Motor neuron (in vitro differentiated cells): ENCODE measurements at regions not wholly inside any gene's neighbourhood (a gene's known extent, or its start where the extent isn't known, plus 50 kb on each side); places are given as distances from the start of the nearest gene placed in this dataset.
"Not testable (repeated sequence)": the region's sequence is repeated elsewhere in the genome, so short reads cannot be mapped to it uniquely, and the experiment has no call there.

ENCODE experiments used
- ATAC-seq, 8 experiments: fragments of 200-7000 bp; cut with Tn5 transposase; replicated peaks in 6 of 8; 2 replicates each; pipeline ENCODE4 v1.8.0; 2021; ENCODE audit warnings: mild to moderate bottlenecking in 8 of 8, moderate library complexity in 8 of 8
- H3K27ac ChIP-seq, 2 donors: fragments of 250-450 bp; sonication (Bioruptor Pico); 2 replicates each; pipeline ENCODE4 v1.9.0; 2021; ENCODE audit warnings: antibody characterized with exemption in 2 of 2, mild to moderate bottlenecking in 2 of 2, moderate library complexity in 1 of 2
- H3K4me1 ChIP-seq, 2 donors: fragments of 250-450 bp; sonication (Bioruptor Pico); replicated peaks in 1 of 2; 2 replicates each; pipeline ENCODE4 v1.6.1; 2021; ENCODE audit warnings: antibody characterized with exemption in 2 of 2, mild to moderate bottlenecking in 2 of 2, moderate library complexity in 1 of 2
- H3K4me3 ChIP-seq, 5 donors: fragments of 250-450 bp; sonication (Bioruptor Pico); 2 replicates each; pipeline ENCODE4 v1.9.0; 2021; ENCODE audit warnings: antibody characterized with exemption in 5 of 5, mild to moderate bottlenecking in 5 of 5, moderate library complexity in 4 of 5
- WGBS, 10 experiments: fragments of 450-650 bp; shearing (Covaris generic); methylation state at CpG; one replicate each; pipeline ENCODE4 v1.0.0; 2022; 5-methylcytosine and 5-hydroxymethylcytosine counted together
- in situ Hi-C, 9 experiments: fragments of 400-800 bp; cut with MboI; loops; one replicate each; pipeline ENCODE4 v1.15.0; 2021; ENCODE audit warnings: low sequenced_read_pairs in 9 of 9, low pct_unique_long_range_greater_than_20kb in 2 of 9; ENCODE audit not compliant: unreplicated experiment in 9 of 9

GRCh38 chr4:62512271-62512670 lies 1312.1 kb downstream of the ADGRL3 start:
- Histone ChIP-seq H3K4me3 (no peak overlapping the region), H3K4me1 (peaks cover 0 to 2% of the 10 kb centered on the region in 2 donors), H3K27ac (no peak overlapping the region)
- in situ Hi-C loops = no loop called here
- WGBS, 10 experiments = 0 to 100% (median 40%) methylated on average over 1 to 3 of the region's 3 CpGs; no CpG with 5 or more reads in 2 of the 10 experiments
- ATAC-seq = no peak

- no peak overlapping the region for H3K4me3 ChIP-seq
Measured at GRCh38 chr4:62510228-62510627, 1310.1 kb downstream of the ADGRL3 start.

GRCh38 chr4:62500296-62500695 lies 1300.2 kb downstream of the ADGRL3 start:
- H3K4me1 ChIP-seq = no peaks in the 10 kb centered on the region
- no peak overlapping the region for H3K27ac ChIP-seq
- in situ Hi-C loops = no loop called here
- 5 to 100% (median 87%) methylated on average over 2 of the region's 2 CpGs for WGBS, 10 experiments
- no peak for ATAC-seq
- no peak overlapping the region for H3K4me3 ChIP-seq

More at GRCh38 chr4:62510228-62510627, 1310.1 kb downstream of the ADGRL3 start:
- 0 to 100% (median 89%) methylated on average over 1 to 13 of the region's 13 CpGs; no CpG with 5 or more reads in 3 of the 10 experiments for WGBS, 10 experiments
- in situ Hi-C loops = no loop called here
- no peak for ATAC-seq
- no peak overlapping the region for H3K27ac ChIP-seq
- H3K4me1 ChIP-seq = no peaks in the 10 kb centered on the region

DNA sequence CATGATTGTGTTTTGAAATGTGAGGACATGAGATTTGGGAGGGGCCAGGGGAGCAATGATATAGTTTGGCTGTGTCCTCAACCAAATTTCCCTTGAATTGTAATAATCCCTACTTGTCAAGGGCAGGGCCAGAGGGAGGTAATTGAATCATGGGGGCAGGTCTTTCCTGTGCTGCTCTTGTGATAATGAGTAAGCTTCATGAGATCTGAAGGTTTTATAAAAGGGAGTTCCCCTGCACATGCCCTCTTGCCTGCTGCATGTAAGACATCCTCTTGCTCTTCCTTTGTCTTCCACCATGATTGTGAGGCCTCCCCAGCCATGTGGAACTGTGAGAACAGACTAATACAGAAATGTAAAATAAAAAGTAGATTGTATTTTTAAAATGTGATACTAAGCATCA lies 1294.9 kb downstream of the ADGRL3 start:
- peak in 1 of 8 experiments; percentile 54 for ATAC-seq
- Histone ChIP-seq H3K4me1 (no peaks in the 10 kb centered on the region), H3K27ac (no peak overlapping the region), H3K4me3 (no peak overlapping the region)
- in situ Hi-C loops = no loop called here

GRCh38 chr4:62491756-62492155 lies 1291.6 kb downstream of the ADGRL3 start:
- ATAC-seq, H3K4me1 ChIP-seq, H3K4me3 ChIP-seq, H3K27ac ChIP-seq, in situ Hi-C loops: not testable (repeated sequence)
- WGBS, 10 experiments = 80 to 100% (median 100%) methylated on average over 1 to 4 of the region's 24 CpGs; no CpG with 5 or more reads in 7 of the 10 experiments

DNA sequence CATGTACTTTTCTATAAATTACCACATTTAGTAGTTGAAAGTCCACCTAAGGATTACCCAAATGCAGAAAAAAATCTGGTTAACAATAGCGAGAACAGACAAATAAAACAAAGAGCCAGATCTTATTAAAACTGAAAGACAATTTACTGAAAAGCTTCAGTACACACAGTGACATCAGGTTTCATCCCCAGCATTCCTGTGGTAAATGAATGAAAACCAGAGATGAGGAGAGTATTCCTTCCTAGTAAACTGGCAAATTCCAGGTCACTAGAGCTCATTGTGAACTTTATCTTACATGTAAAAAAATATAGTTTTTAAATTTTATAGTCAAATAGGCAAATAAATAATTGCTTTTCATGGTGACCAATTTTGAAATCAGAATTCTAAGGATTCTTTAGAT lies 1290.5 kb downstream of the ADGRL3 start:
- no peaks in the 10 kb centered on the region for H3K4me1 ChIP-seq
- in situ Hi-C loops = no loop called here
- H3K27ac ChIP-seq = no peak overlapping the region
- 0 to 100% (median 75%) methylated on average over 1 of the region's 1 CpG; no CpG with 5 or more reads in 1 of the 10 experiments for whole genome bisulfite sequencing, 10 experiments
- no peak for ATAC-seq
- H3K4me3 ChIP-seq = no peak overlapping the region

DNA sequence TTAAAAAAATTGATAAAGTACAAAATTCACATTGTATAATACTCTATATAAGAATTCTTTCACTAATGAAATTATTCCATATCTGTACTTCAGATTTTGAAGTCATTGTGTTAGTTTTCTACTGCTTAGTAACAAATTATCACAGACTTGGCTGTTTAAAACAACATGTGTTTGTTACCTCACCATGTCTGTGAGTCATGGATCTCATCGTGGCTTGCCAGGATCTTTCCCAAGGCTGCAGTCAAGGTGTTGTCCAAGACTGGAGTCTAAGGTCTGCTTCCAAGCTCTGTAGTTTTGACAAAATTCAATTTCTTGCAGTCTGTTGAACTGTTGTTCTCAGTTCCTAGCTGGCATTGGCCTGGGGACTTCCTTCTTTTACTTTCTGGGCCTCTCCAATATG lies 1286.9 kb downstream of the ADGRL3 start:
- ATAC-seq = no peak
- WGBS, 10 experiments = 0 to 100% (median 59%) methylated on average over 1 of the region's 1 CpG; no CpG with 5 or more reads in 4 of the 10 experiments
- Histone ChIP-seq H3K4me3 (no peak overlapping the region), H3K4me1 (no peaks in the 10 kb centered on the region), H3K27ac (no peak overlapping the region)
- in situ Hi-C loops = no loop called here

DNA sequence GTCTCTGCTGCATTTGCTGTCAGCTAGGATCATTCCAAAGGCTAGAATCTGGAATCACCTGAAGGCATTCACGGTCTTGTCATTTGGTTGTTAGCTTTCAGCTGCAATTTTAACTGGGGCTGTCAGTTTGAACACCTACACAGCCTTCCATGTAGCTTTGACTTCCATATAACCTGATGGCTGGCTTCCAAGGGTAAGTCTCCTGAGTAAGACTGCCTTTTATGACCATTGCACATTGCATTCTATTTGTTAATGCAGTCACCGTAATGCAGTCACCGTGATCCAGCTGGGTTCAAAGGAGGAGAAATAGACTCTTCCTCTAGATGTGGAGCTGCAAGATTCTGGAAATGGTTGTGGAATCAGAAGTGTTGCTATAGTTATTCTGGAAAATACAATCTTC lies 1284.2 kb downstream of the ADGRL3 start:
- Histone ChIP-seq H3K4me3 (no peak overlapping the region), H3K27ac (no peak overlapping the region), H3K4me1 (no peaks in the 10 kb centered on the region)
- no peak for ATAC-seq
- in situ Hi-C loops = no loop called here
- WGBS, 10 experiments = 21 to 100% (median 92%) methylated on average over 1 to 3 of the region's 3 CpGs; no CpG with 5 or more reads in 3 of the 10 experiments

GRCh38 chr4:62482355-62482754 lies 1282.2 kb downstream of the ADGRL3 start:
- WGBS, 10 experiments = 0 to 100% (median 89%) methylated on average over 1 to 3 of the region's 3 CpGs; no CpG with 5 or more reads in 1 of the 10 experiments
- ATAC-seq = no peak

DNA sequence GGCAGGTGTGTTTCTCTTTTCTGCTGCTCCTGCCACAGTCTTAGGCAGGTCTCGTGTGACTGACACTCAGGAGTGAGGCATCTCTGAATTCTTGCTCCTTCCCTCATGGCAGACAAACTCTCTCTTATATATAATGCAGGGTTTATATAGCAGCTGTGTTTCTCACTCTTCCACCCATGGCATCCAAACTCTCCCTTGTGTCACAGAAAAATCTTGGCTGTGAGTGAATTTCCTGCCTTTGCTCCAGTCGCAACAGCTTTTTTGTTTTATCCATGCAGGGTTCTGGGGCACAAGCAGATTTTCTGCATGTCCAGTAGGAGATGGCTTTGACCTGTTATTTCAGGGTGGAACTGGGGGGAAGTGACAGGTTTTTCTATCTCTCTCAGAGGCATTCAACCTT lies 1275.5 kb downstream of the ADGRL3 start:
- in situ Hi-C loops = no loop called here
- Histone ChIP-seq H3K27ac (no peak overlapping the region), H3K4me3 (no peak overlapping the region), H3K4me1 (no peaks in the 10 kb centered on the region)
- no peak for ATAC-seq
- WGBS, 10 experiments = 0 to 100% (median 17%) methylated on average over 1 to 2 of the region's 2 CpGs; no CpG with 5 or more reads in 5 of the 10 experiments

More at GRCh38 chr4:62482355-62482754, 1282.2 kb downstream of the ADGRL3 start:
- H3K27ac ChIP-seq = no peak overlapping the region
- H3K4me3 ChIP-seq = no peak overlapping the region
- no peaks in the 10 kb centered on the region for H3K4me1 ChIP-seq
- in situ Hi-C loops = no loop called here

GRCh38 chr4:62474802-62475201 lies 1274.7 kb downstream of the ADGRL3 start:
- no peak overlapping the region for H3K27ac ChIP-seq
- H3K4me3 ChIP-seq = no peak overlapping the region
- no peaks in the 10 kb centered on the region for H3K4me1 ChIP-seq
- WGBS, 10 experiments = 36 to 100% (median 80%) methylated on average over 1 to 2 of the region's 3 CpGs; no CpG with 5 or more reads in 1 of the 10 experiments
- no peak for ATAC-seq
- in situ Hi-C loops = no loop called here

- Histone ChIP-seq H3K4me1 (no peaks in the 10 kb centered on the region), H3K4me3 (no peak overlapping the region), H3K27ac (no peak overlapping the region)
- no peak for ATAC-seq
- in situ Hi-C loops = no loop called here
- WGBS, 10 experiments = 0 to 100% (median 86%) methylated on average over 1 of the region's 1 CpG
Measured at GRCh38 chr4:62471021-62471420, 1270.9 kb downstream of the ADGRL3 start.

DNA sequence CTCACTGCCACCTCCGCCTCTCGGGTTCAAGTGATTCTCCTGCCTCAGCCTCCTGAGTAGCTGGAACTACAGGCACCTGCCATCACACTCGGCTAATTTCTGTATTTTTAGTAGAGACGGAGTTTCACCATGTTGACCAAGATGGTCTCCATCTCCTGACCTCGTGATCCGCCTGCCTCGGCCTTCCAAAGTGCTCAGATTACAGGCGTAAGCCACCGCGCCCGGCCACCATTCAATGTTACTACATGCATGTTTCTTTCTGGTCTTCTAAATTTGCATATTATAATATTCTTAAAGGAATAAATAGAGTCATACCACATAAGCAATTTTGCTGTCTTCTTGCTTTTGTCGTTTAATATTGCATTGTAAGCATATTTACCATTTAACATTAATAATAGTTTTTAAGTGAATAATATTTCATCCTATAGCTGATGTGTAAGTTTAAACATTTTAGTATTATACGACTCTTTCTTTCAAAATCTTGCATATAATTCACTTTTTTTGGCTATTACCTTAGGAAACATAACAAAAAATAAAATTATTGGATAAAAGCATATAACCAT lies 1270.4 kb downstream of the ADGRL3 start:
- WGBS, 10 experiments = 36 to 96% (median 74%) methylated on average over 1 to 9 of the region's 13 CpGs
- Histone ChIP-seq H3K4me3 (no peak overlapping the region), H3K4me1 (no peaks in the 10 kb centered on the region), H3K27ac (no peak overlapping the region)
- in situ Hi-C loops = no loop called here
- no peak for ATAC-seq

DNA sequence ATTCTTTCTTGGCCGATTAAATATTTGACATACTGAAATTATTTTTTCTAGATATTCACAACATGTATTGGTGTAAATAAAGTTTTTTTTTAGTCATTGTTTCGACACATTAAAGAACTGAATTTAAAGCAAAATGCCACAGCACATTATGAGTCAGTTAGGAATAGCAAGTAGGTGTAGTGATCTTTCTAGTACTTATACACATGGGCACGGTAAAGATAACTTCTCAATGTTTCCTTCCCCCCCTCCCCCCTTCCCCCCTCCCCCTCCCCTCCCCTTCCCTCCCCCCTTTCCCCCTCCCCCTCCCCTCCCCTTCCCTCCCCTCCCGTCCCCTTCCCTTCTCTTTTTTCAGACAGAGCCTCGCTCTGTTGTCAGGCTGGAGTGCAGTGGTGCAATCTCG lies 1269.9 kb downstream of the ADGRL3 start:
- no peak overlapping the region for H3K27ac ChIP-seq
- H3K4me1 ChIP-seq = no peaks in the 10 kb centered on the region
- no peak overlapping the region for H3K4me3 ChIP-seq
- WGBS, 10 experiments = 70 to 100% (median 86%) methylated on average over 1 to 2 of the region's 6 CpGs; no CpG with 5 or more reads in 4 of the 10 experiments
- in situ Hi-C loops = no loop called here
- ATAC-seq = no peak
